SK-N-SH (cell line): ENCODE measurements at regions not wholly inside any gene's neighbourhood (a gene's known extent, or its start where the extent isn't known, plus 50 kb on each side); places are given as distances from the start of the nearest gene placed in this dataset.

Experiments used
- CHD2 ChIP-seq: fragments of 150-350 bp; IDR thresholded peaks from 2 replicates; pipeline ENCODE4 v1.6.1; 2018; ENCODE audit warnings: low read length; ENCODE audit not compliant: partially characterized antibody
- CTCF ChIP-seq: fragments of 200-600 bp; sonication (generic); IDR thresholded peaks from 2 replicates; pipeline ENCODE4 v1.6.1; 2017; ENCODE audit warnings: antibody characterized with exemption, mild to moderate bottlenecking, moderate library complexity
- EP300 ChIP-seq, 2 experiments: IDR thresholded peaks; 2 replicates each; pipeline versions ENCODE4 v1.4.0 to v1.6.1; 2012; ENCODE audit warnings: borderline replicate concordance in 1 of 2, low read depth in 1 of 2, low read length in 1 of 2
- EZH2phosphoT487 ChIP-seq: fragments of 200-600 bp; sonication (generic); IDR thresholded peaks from 2 replicates; pipeline ENCODE4 v1.6.1; 2017; ENCODE audit warnings: low read depth, mixed run types, mild to moderate bottlenecking, antibody characterized with exemption, moderate library complexity, borderline replicate concordance
- FOXM1 ChIP-seq: IDR thresholded peaks from 2 replicates; pipeline ENCODE4 v1.4.0; 2012; ENCODE audit warnings: low read depth, mild to moderate bottlenecking
- GABPA ChIP-seq: IDR thresholded peaks from 2 replicates; pipeline ENCODE4 v1.4.0; 2012; ENCODE audit warnings: low read depth, mild to moderate bottlenecking
- JUND ChIP-seq: IDR thresholded peaks from 2 replicates; pipeline ENCODE4 v1.4.0; 2012
- NFIC ChIP-seq: IDR thresholded peaks from 2 replicates; pipeline ENCODE4 v1.4.0; 2012; ENCODE audit warnings: borderline replicate concordance
- NRF1 ChIP-seq: IDR thresholded peaks from 2 replicates; pipeline ENCODE4 v1.6.1; 2012; ENCODE audit warnings: low read depth, mild to moderate bottlenecking, low read length
- PBX3 ChIP-seq: IDR thresholded peaks from 2 replicates; pipeline ENCODE4; 2012
- POLR2AphosphoS5 ChIP-seq: IDR thresholded peaks from 2 replicates; pipeline ENCODE4 v1.6.1; 2012; ENCODE audit warnings: low read depth, low read length
- RCOR1 ChIP-seq: fragments of 150-350 bp; IDR thresholded peaks from 2 replicates; pipeline ENCODE4 v1.6.1; 2017; ENCODE audit warnings: antibody characterized with exemption, low read length
- SIN3A ChIP-seq: IDR thresholded peaks from 2 replicates; pipeline ENCODE4 v1.6.1; 2012; ENCODE audit warnings: low read depth, mild to moderate bottlenecking, low read length, moderate library complexity, borderline replicate concordance

DNA sequence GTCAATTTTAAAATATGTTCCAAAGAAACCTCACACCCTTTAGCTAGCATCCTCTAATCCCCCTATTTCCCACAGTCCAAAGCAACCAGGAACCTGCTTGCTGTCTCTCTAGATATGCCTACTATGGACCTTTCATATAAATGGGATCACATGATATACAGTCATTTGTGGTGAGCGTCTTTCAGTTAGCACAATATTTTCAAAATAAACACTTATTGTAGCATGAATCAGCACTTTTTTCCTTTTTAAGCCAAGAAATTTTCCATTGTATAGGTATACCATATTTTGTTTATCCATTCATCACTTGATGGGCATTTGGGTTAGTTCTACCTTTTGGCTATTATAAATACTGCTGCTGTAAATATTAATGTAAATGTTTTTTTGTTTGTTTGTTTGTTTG, 223.0 kb upstream of the DOK6 start:
- TF ChIP-seq EP300 (IDR thresholded peaks at IDR 0.05; ENCODE audit: borderline replicate concordance in 1 of 2, low read depth in 1 of 2, low read length in 1 of 2) (no peak), GABPA (no peak), CHD2 (no peak), CTCF (no peak), RCOR1 (no peak), NFIC (no peak), NRF1 (no peak), FOXM1 (no peak), JUND (no peak), POLR2AphosphoS5 (no peak), SIN3A (no peak), EZH2phosphoT487 (no peak), PBX3 (no peak)
